Esophagus squamous epithelium (tissue), 5 donors: ENCODE measurements at regions not wholly inside any gene's neighbourhood (a gene's known extent, or its start where the extent isn't known, plus 50 kb on each side); places are given as distances from the start of the nearest gene placed in this dataset.

ENCODE experiments used
- DNase-seq: peaks from one replicate; lab custom pipeline; 2025; lab: John Stamatoyannopoulos, UW
- H3K27ac ChIP-seq, 4 donors: fragments of 200-600 bp; sonication (generic); one replicate each; pipeline ENCODE4 v1.5.1; 2016 to 2019; ENCODE audit warnings: mild to moderate bottlenecking in 1 of 4
- H3K27me3 ChIP-seq, 4 donors: fragments of 200-600 bp; sonication (generic); 1 replicate in 3 of 4; 2 replicates in 1 of 4; pipeline versions ENCODE4 v1.5.1 to v1.6.0; 2017 to 2021; ENCODE audit warnings: antibody characterized with exemption in 1 of 4
- H3K36me3 ChIP-seq, 3 donors: fragments of 200-600 bp; sonication (generic); one replicate each; pipeline ENCODE4 v1.5.1; 2016 to 2019
- H3K4me1 ChIP-seq, 3 donors: fragments of 200-600 bp; sonication (generic); one replicate each; pipeline ENCODE4 v1.5.1; 2017 to 2019
- H3K4me3 ChIP-seq, 4 donors: fragments of 200-600 bp; sonication (generic); 1 replicate in 3 of 4; 2 replicates in 1 of 4; pipeline ENCODE4 v1.5.1; 2016 to 2019; ENCODE audit warnings: mild to moderate bottlenecking in 2 of 4, moderate library complexity in 1 of 4
- H3K9me3 ChIP-seq, 3 donors: fragments of 200-600 bp; sonication (generic); one replicate each; pipeline ENCODE4 v1.5.1; 2016 to 2019
- CTCF ChIP-seq, 6 experiments: fragments of 450-650 bp in 4 of 6; fragments of 200-600 bp in 2 of 6; sonication (generic) in 2 of 6; IDR thresholded peaks; one replicate each; pipeline ENCODE4 v1.5.1; 2016 to 2019; ENCODE audit warnings: antibody characterized with exemption in 6 of 6, mild to moderate bottlenecking in 4 of 6, moderate library complexity in 4 of 6
- POLR2A ChIP-seq, 4 donors: fragments of 450-650 bp; IDR thresholded peaks; one replicate each; pipeline ENCODE4 v1.6.1; 2017; ENCODE audit warnings: antibody characterized with exemption in 4 of 4, mild to moderate bottlenecking in 4 of 4, moderate library complexity in 3 of 4
- WGBS, 2 donors: methylation state at CpG; one replicate each; pipeline ENCODE4 v1.1.5; 2018; 5-methylcytosine and 5-hydroxymethylcytosine counted together
- intact Hi-C: fragments of 100-400 bp; cut with DNase I; formaldehyde crosslinking; loops from one replicate; pipeline ENCODE4 v1.15.0; 2022
- donor health status: DM: yes; HTN: yes; CAD: no.

GRCh38 chr4:177879851-177880250 is 437.6 kb upstream of the AGA start:
- WGBS, 2 donors = 44 to 60% methylated on average over 3 of the region's 3 CpGs
- intact Hi-C loops = no loop called here
- Histone ChIP-seq H3K9me3 (no peaks in the 10 kb centered on the region), H3K4me1 (no peaks in the 10 kb centered on the region), H3K27me3 (no peaks in the 10 kb centered on the region), H3K36me3 (no peaks in the 10 kb centered on the region), H3K27ac (no peak overlapping the region), H3K4me3 (no peak overlapping the region)
- TF ChIP-seq CTCF (IDR thresholded peaks at IDR 0.05) (no peak), POLR2A (IDR thresholded peaks at IDR 0.05) (no peak)
- no peak for DNase-seq

- no peaks in the 10 kb centered on the region for H3K4me1 ChIP-seq
- intact Hi-C loops = no loop called here
These were observed 452.9 kb upstream of the AGA start for GRCh38 chr4:177895136-177895535.

GRCh38 chr4:177901786-177902185 is 459.5 kb upstream of the AGA start:
- Histone ChIP-seq H3K27me3 (no peaks in the 10 kb centered on the region), H3K27ac (no peak overlapping the region), H3K4me1 (no peaks in the 10 kb centered on the region), H3K36me3 (no peaks in the 10 kb centered on the region), H3K9me3 (no peaks in the 10 kb centered on the region), H3K4me3 (no peak overlapping the region)
- TF ChIP-seq CTCF (IDR thresholded peaks at IDR 0.05) (no peak), POLR2A (IDR thresholded peaks at IDR 0.05) (no peak)
- DNase-seq = no peak
- intact Hi-C loops = no loop called here

More at GRCh38 chr4:177895136-177895535, 452.9 kb upstream of the AGA start:
- TF ChIP-seq CTCF (IDR thresholded peaks at IDR 0.05) (no peak), POLR2A (IDR thresholded peaks at IDR 0.05) (no peak)
- no peaks in the 10 kb centered on the region for H3K36me3 ChIP-seq
- DNase-seq = no peak
- H3K27ac ChIP-seq = no peak overlapping the region
- H3K9me3 ChIP-seq = no peaks in the 10 kb centered on the region
- H3K27me3 ChIP-seq = no peaks in the 10 kb centered on the region
- H3K4me3 ChIP-seq = no peak overlapping the region

GRCh38 chr4:177902386-177902785 is 460.1 kb upstream of the AGA start:
- TF ChIP-seq CTCF (IDR thresholded peaks at IDR 0.05) (no peak), POLR2A (IDR thresholded peaks at IDR 0.05) (no peak)
- 59 to 78% methylated on average over 1 of the region's 1 CpG for WGBS, 2 donors
- no peaks in the 10 kb centered on the region for H3K9me3 ChIP-seq
- no peaks in the 10 kb centered on the region for H3K36me3 ChIP-seq
- DNase-seq = no peak
- no peak overlapping the region for H3K27ac ChIP-seq
- no peak overlapping the region for H3K4me3 ChIP-seq
- no peaks in the 10 kb centered on the region for H3K27me3 ChIP-seq
- no peaks in the 10 kb centered on the region for H3K4me1 ChIP-seq
- intact Hi-C loops = no loop called here

- DNase-seq = no peak
- no peaks in the 10 kb centered on the region for H3K27me3 ChIP-seq
- TF ChIP-seq POLR2A (IDR thresholded peaks at IDR 0.05) (no peak), CTCF (IDR thresholded peaks at IDR 0.05) (no peak)
- H3K4me3 ChIP-seq = no peak overlapping the region
- 31 to 34% methylated on average over 11 of the region's 11 CpGs for WGBS, 2 donors
- H3K36me3 ChIP-seq = no peaks in the 10 kb centered on the region
- no peaks in the 10 kb centered on the region for H3K4me1 ChIP-seq
- intact Hi-C loops = no loop called here
- no peak overlapping the region for H3K27ac ChIP-seq
- peaks cover 0 to 5% (median 0%) of the 10 kb centered on the region in 3 donors for H3K9me3 ChIP-seq
These were observed 465.6 kb upstream of the AGA start for GRCh38 chr4:177907736-177908424.
